Progenitor cell of endocrine pancreas (in vitro differentiated cells): ENCODE measurements at regions not wholly inside any gene's neighbourhood (a gene's known extent, or its start where the extent isn't known, plus 50 kb on each side); places are given as distances from the start of the nearest gene placed in this dataset.

Experiments
- DNase-seq: peaks from one replicate; pipeline ENCODE4 v3.0.0; 2021; ENCODE audit warnings: low spot score; ENCODE audit not compliant: unreplicated experiment
- H3K27ac Mint-ChIP-seq: 2 replicates; pipeline ENCODE4 v1.8.0; 2021; ENCODE audit warnings: mild to moderate bottlenecking, moderate library complexity, mixed read lengths
- H3K27me3 Mint-ChIP-seq: 2 replicates; pipeline ENCODE4 v1.8.0; 2021; ENCODE audit warnings: mixed read lengths
- H3K36me3 Mint-ChIP-seq: 2 replicates; pipeline ENCODE4 v1.8.0; 2022; ENCODE audit warnings: mixed read lengths; ENCODE audit not compliant: insufficient read depth
- H3K4me1 Mint-ChIP-seq: 2 replicates; pipeline ENCODE4 v1.8.0; 2021; ENCODE audit warnings: low read depth, mixed read lengths
- H3K4me3 Mint-ChIP-seq: 2 replicates; pipeline ENCODE4 v1.8.0; 2021; ENCODE audit warnings: low read depth, mild to moderate bottlenecking, moderate library complexity, mixed read lengths
- H3K9me3 Mint-ChIP-seq: 2 replicates; pipeline ENCODE4 v1.8.0; 2021; ENCODE audit warnings: low read depth, mixed read lengths
- CTCF ChIP-seq: fragments of 200-600 bp; sonication (generic); IDR thresholded peaks from one replicate; pipeline ENCODE4 v1.5.0; 2021; ENCODE audit warnings: antibody characterized with exemption, mild to moderate bottlenecking; ENCODE audit not compliant: unreplicated experiment

- DNase-seq, result no peak
- H3K36me3 Mint-ChIP-seq, result peaks cover 6% of the 10 kb centered on the region
- H3K4me3 Mint-ChIP-seq, result no peak overlapping the region
- H3K27me3 Mint-ChIP-seq, result no peaks in the 10 kb centered on the region
- H3K9me3 Mint-ChIP-seq, result peaks cover 17% of the 10 kb centered on the region
- H3K27ac Mint-ChIP-seq, result no peak overlapping the region
- H3K4me1 Mint-ChIP-seq, result no peaks in the 10 kb centered on the region
- no peak for TF ChIP-seq CTCF
Measured at GRCh38 chr2:38129481-38129880, 53.5 kb upstream of the CYP1B1 start.

- no peak for TF ChIP-seq CTCF
- peaks cover 6% of the 10 kb centered on the region for H3K36me3 Mint-ChIP-seq
- no peak for DNase-seq
- H3K27me3 Mint-ChIP-seq, result no peaks in the 10 kb centered on the region
- H3K9me3 Mint-ChIP-seq, result peaks cover 17% of the 10 kb centered on the region
- H3K4me1 Mint-ChIP-seq, result no peaks in the 10 kb centered on the region
- no peak overlapping the region for H3K27ac Mint-ChIP-seq
- H3K4me3 Mint-ChIP-seq, result no peak overlapping the region
Measured at GRCh38 chr2:38128653-38129052, 52.7 kb upstream of the CYP1B1 start.

GRCh38 chr2:38127277-38127676, 51.3 kb upstream of the CYP1B1 start:
- peaks cover 17% of the 10 kb centered on the region for H3K9me3 Mint-ChIP-seq
- no peak for TF ChIP-seq CTCF
- no peaks in the 10 kb centered on the region for H3K27me3 Mint-ChIP-seq
- H3K4me3 Mint-ChIP-seq, result no peak overlapping the region
- H3K27ac Mint-ChIP-seq, result no peak overlapping the region
- H3K36me3 Mint-ChIP-seq, result peaks cover 6% of the 10 kb centered on the region
- DNase-seq, result no peak
- H3K4me1 Mint-ChIP-seq, result no peaks in the 10 kb centered on the region

- no peak overlapping the region for H3K4me3 Mint-ChIP-seq
- no peak for DNase-seq
- H3K9me3 Mint-ChIP-seq, result peaks cover 17% of the 10 kb centered on the region
- H3K27me3 Mint-ChIP-seq, result no peaks in the 10 kb centered on the region
- H3K27ac Mint-ChIP-seq, result no peak overlapping the region
- no peak for TF ChIP-seq CTCF
- H3K4me1 Mint-ChIP-seq, result peaks cover 1% of the 10 kb centered on the region
- H3K36me3 Mint-ChIP-seq, result peaks cover 6% of the 10 kb centered on the region
Measured at GRCh38 chr2:38125842-38126241, 49.9 kb upstream of the CYP1B1 start.
